GM12892 (cell line): ENCODE measurements at regions not wholly inside any gene's neighbourhood (a gene's known extent, or its start where the extent isn't known, plus 50 kb on each side); places are given as distances from the start of the nearest gene placed in this dataset.

Source experiments
- DNase-seq: peaks from one replicate; pipeline ENCODE4 v3.0.0; 2011; ENCODE audit not compliant: insufficient read length
- FAIRE-seq: peaks from 2 replicates; lab custom pipeline; 2011; peaks lifted over from hg19 to GRCh38; lab: Jason Lieb, UNC
- POLR2A ChIP-seq: IDR thresholded peaks from 2 replicates; pipeline ENCODE4 v1.6.1; 2011; ENCODE audit warnings: low read depth, low read length, control low read depth
- POLR2AphosphoS5 ChIP-seq: IDR thresholded peaks from 2 replicates; pipeline ENCODE4 v1.6.1; 2011; ENCODE audit warnings: low read depth, low read length, control low read depth
- TAF1 ChIP-seq: IDR thresholded peaks from 2 replicates; pipeline ENCODE4 v1.6.1; 2011; ENCODE audit warnings: low read depth, mild to moderate bottlenecking, control low read depth, low read length, borderline replicate concordance

DNA sequence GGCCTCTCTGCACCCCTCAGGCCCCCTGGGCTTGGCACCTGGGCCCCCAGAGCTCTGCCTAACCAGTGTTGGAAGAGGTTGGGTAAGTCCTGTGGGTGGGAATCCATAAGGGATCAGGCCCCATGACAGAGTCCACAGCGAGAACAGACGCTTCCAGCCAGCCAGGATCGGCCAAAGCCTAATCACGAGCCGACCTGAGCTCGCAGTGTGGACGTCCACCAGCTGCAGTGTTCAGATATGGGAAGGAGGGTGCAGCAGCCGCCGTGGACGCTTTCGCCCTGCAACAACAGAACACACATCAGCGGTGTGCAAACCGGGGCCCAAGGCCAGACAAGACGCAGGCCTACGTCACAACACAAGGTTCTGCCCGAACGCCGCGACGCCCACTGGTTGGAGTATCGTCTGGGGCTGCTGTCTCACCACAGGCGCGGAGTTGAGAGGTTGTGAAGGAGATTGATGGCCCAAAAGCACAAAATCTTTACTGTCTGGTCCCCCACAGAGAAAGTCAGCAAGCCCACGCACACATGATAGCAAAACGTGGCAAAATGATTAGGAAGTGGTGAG lies 102.1 kb downstream of the FOXL3 start:
- TF ChIP-seq TAF1 (no peak), POLR2A (no peak), POLR2AphosphoS5 (no peak)
- FAIRE-seq (no peak), DNase-seq (no peak)

DNA sequence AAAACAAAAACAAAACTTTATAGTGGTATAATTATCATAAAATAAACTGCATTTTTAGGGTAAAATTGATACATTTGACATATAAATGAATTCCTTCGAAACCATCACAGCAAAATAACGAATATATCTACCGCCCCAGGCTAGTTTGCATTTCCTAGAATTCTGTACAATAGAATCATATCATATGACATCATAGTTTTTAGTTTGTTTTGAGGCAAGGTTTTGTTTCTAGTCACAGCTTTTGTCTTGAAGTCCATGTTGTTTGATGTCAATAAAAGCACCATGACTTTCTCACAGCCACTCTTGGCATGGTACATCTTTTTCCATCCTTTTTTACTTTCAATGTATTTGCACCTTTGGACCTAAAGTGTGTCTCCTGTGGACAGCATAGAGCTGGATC lies 102.9 kb downstream of the FOXL3 start:
- FAIRE-seq (no peak), DNase-seq (no peak)
- TF ChIP-seq TAF1 (no peak), POLR2A (no peak)

DNA sequence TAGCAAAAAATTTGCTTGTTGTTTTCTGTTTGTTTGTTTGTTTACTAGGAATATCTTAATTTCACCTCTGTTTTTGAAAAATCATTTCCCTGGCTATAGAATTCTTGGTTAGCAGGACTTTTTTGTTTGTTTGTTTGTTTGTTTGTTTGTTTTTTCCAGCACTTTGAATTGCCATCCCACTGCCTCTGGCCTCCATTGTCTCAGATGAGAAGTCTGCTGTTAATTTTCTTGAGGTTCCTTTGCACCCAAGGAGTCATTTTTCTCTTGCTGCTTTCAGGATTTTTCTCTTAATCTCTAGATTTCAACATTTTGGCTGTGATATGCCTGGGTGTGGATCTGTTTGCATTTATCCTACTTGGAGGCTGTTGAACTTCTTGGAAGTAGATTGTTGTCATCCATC lies 105.7 kb downstream of the FOXL3 start:
- DNase-seq = no peak
- TF ChIP-seq POLR2A (no peak), POLR2AphosphoS5 (no peak), TAF1 (no peak)
- FAIRE-seq = no peak

DNA sequence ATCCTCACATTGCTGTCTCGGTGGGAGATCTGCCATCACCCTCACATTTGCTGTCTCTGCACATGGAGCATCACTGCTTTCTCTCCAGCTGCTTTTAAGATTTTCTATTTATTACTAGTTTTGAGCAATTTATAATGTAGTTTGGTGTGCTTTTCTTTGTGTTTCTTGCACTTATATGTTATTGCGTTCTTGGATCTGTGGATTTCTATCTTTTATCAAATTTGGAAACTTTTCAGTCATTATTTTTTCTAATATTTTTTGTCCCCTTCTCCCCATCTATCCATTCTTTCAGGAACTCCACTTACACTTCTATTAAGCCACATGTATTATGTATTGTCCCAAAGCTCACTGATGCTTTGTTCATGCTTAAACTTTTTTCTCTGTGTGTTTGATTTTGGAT lies 108.9 kb downstream of the FOXL3 start:
- no peak for FAIRE-seq
- no peak for DNase-seq
- no peak for TF ChIP-seq TAF1
- no peak for TF ChIP-seq POLR2AphosphoS5
- TF ChIP-seq POLR2A = no peak

DNA sequence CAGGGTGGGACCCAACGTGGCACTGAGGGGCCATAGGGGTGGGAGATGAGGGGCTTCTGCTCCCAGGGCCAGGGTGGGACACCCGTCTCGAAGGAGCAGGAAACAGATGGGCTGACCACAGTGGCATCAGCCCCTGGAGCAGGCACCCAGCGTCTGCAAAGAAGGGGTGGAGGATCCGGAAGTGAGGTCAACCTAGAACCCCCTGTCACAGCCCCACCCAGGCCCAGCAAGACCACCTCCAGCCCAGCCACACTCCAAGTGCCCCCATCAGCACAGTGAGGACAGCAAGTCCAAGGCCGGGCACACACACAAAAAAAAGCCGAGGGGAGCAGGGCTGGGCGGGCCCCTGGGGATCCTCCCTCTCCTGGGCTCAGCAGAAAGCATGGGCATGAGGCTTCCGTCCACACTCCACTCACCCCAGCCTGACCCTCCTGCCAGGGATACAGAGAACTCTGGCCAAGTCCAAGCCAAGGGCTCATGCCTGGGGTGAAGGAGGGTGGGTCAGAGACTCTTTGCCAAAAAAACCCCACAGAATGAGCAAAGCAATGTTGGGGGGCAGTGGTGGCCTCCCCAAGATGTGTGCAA lies 111.0 kb downstream of the FOXL3 start:
- no peak for DNase-seq
- TF ChIP-seq POLR2A (no peak), POLR2AphosphoS5 (no peak), TAF1 (no peak)
- FAIRE-seq = no peak

DNA sequence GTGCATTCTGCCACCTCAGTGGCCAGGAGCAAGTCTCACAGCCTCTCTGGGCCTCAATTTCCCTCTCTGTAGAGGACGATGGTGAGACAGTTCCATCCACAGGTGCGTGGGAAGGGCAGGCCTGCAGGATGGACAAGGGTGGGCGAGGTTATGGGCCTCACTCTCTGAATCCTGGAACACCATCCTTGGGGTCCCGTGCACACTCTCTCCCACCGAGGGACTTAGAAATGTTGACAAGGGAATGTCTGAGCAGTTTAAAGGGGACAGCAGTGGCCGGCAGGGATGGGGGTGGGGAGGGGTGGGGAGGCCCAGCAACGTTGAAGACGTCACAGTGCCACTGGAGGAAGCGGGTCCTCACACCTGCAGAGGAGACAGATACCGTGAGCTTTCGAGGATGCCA lies 111.5 kb downstream of the FOXL3 start:
- FAIRE-seq (no peak), DNase-seq (no peak)
- TF ChIP-seq POLR2AphosphoS5 = no peak
- TF ChIP-seq TAF1 = no peak
- no peak for TF ChIP-seq POLR2A

DNA sequence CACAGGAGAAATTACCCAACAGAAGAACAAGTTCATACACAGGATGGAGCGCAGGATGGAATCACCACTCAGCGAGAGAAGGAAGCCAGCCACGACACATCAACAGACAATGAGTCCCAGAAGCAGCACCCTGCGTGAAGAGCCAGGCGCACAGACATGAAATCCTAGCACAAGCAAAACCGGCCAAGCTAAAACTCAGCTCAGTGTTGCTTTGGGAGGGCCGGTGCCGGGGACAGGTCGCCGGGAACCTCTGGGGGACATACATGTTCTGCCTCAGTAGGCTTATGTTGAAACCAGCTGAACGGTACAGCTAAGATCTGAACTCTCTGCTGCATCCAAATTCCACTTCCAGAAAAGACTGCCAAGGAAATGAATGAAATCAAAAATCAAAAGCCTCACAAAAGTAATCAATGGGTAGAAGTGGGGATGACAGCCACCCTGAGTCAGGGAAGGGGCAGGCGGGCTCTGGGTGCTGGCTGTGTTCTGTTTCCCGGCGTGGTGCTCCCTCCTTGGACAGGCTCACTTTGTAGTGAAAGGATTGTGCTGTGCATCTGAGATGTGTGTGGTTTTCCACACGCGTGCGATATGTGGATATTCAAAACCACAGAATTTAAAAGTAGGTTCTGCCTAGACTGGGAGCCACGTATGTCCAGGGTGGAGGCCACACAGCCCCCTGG lies 114.7 kb downstream of the PDGFA start:
- DNase-seq = no peak
- no peak for FAIRE-seq
- TF ChIP-seq POLR2A = no peak
- no peak for TF ChIP-seq POLR2AphosphoS5
- no peak for TF ChIP-seq TAF1

DNA sequence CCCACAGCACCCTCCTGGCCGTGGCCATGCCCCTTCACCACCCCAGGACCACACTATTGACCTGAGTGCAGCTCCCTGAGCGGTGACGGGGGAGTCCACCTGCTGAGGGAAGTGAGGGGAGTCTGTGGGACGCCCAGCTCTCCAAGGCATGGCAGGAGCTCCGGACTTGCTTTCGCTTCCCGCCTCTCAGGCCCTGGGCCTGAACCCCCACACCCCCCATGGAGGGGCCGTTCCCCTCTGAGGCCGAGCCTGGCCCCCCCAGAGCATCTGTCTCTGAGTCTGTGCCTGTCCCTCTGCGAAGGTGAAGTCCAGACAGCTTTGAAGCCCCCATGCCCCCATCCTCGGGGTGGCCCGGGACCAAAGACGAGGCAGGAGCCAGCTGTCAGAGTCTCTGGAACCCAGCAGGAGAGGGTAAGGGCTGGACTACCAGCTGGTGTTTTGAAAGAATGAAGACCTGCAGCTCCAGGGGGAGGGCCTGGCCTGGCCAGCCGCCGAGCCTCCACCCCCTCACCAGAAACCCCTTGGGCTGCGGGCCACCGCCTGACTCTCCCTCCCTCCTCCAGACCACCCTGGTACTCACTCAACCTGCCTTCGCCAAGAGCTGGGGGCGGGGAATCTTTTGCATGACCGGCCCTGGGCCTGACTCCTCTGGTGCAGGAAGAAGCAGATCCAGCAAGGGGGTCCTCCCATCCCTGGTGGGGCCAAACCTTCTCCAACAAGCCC lies 114.0 kb downstream of the PDGFA start:
- TF ChIP-seq POLR2A (no peak), TAF1 (no peak), POLR2AphosphoS5 (no peak)
- FAIRE-seq (no peak), DNase-seq (no peak)

DNA sequence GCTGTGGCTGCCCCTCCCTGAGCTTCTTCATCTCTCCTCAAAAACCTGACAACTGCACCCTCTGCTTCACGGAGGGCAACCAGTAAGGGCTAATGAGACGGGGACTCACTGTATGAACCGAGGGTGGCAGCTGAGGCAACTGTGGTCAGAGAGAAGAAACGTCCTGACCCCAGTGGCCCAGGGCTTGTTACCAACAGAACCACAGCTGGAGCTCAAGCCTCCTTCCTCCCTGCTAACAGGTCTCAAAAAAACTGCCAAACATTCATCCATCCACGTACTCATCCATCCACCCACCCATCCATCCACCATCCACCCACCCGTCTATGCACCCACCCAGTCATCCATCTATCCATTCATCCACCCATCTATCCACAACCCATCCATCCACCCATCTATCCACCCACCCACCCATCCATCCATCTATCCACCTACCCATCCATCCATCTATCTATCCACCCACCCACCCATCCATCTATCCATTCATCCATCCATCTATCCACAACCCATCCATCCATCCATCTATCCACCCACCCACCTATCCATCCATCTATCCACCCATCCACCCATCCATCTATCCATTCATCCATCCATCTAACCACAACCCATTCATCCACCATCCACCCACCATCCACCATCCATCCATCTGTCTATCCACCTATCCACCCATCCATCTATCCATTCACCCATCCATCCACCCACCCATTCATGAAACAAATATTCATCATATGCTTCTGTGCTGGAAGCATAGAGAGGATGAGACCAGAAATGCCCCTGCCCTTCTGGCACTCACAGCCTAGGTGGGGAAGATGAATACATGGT lies 111.7 kb downstream of the PDGFA start:
- FAIRE-seq = no peak
- no peak for DNase-seq
- TF ChIP-seq POLR2A (no peak), TAF1 (no peak), POLR2AphosphoS5 (no peak)

DNA sequence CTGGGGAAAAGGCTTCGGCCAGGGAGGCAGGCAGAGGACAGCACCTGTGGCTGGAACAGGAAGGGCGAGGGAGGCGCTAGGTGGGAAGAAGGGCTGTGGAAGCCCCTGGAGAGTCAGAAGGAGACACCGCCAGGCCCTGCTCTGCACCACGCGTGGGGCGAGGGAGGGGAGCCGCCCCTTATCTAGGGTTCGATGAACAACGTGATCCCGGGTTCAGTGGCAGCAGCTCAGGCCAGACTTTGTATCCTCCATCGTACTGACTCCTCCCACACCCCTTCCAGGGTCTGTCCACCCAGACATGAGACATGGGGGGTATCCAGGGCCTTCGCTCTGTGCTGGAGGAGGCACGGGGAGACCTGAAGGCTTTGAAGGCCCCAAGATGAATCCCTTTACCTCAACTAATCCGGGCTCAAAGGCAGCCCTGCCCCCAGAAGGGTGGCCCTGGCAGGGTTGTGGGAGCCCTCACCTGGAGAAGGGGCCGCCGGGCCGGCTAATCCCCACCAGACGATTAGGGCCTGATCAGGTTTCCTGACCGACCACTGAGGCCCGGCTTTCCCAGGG lies 110.8 kb downstream of the PDGFA start:
- TF ChIP-seq POLR2A = no peak
- TF ChIP-seq TAF1 = no peak
- no peak for TF ChIP-seq POLR2AphosphoS5
- DNase-seq = no peak
- no peak for FAIRE-seq
